Vagina (tissue), 2 donors: ENCODE measurements at regions not wholly inside any gene's neighbourhood (a gene's known extent, or its start where the extent isn't known, plus 50 kb on each side); places are given as distances from the start of the nearest gene placed in this dataset.

Source experiments
- POLR2A ChIP-seq, 2 donors: fragments of 450-650 bp; IDR thresholded peaks; one replicate each; pipeline ENCODE4 v1.6.1; 2017; ENCODE audit warnings: antibody characterized with exemption in 2 of 2, mild to moderate bottlenecking in 2 of 2, moderate library complexity in 2 of 2
- TF ChIP-seq, protein P1 (sequence below), 3 experiments: fragments of 450-650 bp in 2 of 3; fragments of 200-600 bp in 1 of 3; sonication (generic) in 1 of 3; IDR thresholded peaks; one replicate each; pipeline ENCODE4 v1.5.1; 2017 to 2019; ENCODE audit warnings: antibody characterized with exemption in 3 of 3, mild to moderate bottlenecking in 2 of 3, moderate library complexity in 2 of 3

DNA sequence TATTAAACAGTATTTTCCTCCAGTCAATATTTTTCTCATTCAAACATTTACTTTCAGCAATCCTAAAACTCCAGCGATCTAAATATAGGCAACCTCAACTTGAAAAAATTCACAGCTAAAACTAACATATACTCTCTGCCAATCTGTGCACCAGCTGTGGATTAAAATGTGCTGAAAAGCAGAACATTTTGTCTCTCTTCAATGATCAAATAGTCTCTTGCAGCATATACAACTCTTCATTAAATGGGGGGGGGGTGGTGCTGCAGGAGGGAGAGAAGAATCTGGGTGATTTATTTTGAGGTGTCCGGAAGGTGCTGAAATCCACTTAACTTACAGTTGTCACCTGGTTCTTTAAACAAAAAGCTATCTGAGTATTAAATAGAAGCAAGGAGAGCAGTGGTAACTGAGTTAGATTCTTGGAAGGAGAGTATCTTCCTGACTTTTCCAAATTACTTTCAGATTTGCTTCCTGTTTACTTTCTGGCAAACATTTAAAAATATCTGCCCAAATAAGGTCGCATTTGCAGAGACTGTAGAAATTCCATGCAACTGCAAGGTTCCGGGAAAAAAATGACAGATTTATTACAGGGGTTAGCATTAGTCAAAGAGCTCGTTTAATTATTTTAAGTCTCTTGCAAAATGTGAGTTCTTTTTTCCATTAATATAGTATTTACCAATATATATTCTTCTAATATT lies 904.7 kb upstream of the ACVR2A start:
- TF ChIP-seq, protein P1, sequence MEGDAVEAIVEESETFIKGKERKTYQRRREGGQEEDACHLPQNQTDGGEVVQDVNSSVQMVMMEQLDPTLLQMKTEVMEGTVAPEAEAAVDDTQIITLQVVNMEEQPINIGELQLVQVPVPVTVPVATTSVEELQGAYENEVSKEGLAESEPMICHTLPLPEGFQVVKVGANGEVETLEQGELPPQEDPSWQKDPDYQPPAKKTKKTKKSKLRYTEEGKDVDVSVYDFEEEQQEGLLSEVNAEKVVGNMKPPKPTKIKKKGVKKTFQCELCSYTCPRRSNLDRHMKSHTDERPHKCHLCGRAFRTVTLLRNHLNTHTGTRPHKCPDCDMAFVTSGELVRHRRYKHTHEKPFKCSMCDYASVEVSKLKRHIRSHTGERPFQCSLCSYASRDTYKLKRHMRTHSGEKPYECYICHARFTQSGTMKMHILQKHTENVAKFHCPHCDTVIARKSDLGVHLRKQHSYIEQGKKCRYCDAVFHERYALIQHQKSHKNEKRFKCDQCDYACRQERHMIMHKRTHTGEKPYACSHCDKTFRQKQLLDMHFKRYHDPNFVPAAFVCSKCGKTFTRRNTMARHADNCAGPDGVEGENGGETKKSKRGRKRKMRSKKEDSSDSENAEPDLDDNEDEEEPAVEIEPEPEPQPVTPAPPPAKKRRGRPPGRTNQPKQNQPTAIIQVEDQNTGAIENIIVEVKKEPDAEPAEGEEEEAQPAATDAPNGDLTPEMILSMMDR (IDR thresholded peaks at IDR 0.05), result no peak
- TF ChIP-seq POLR2A (IDR thresholded peaks at IDR 0.05), result no peak
